ENCODE measurements at regions not wholly inside any gene's neighbourhood (a gene's known extent, or its start where the extent isn't known, plus 50 kb on each side); places are given as distances from the start of the nearest gene placed in this dataset.

DNA sequence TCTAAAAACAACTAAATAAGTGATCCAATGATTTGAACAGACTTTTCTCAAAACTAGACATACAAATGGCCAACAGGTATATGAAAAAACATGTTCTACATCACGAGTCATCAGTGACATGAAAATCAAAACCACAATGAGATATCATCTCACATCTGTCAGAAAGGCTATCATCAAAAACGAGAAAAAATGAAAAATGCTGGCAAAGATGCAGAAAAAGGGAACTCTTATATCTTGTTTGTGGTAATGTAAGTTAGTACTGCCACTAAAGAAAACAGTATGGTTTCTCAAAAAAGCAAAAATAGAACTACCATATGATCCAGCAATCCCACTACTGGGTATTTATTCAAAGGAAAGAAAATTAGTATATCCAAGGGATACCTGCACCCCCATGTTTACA is 152.9 kb upstream of the FOXN2 start:
- TF ChIP-seq POLR2A (IDR thresholded peaks at IDR 0.05; ENCODE audit: low read length), result no peak
- TF ChIP-seq GATA1 (IDR thresholded peaks at IDR 0.05; ENCODE audit: low read depth, low read length), result no peak
